HG03095 (cell line): ENCODE measurements at regions not wholly inside any gene's neighbourhood (a gene's known extent, or its start where the extent isn't known, plus 50 kb on each side); places are given as distances from the start of the nearest gene placed in this dataset.

Source experiments
- ATAC-seq: cut with Tn5 transposase; IDR thresholded peaks from one replicate; pipeline ENCODE4 v1.9.1; 2021; ENCODE audit warnings: moderate library complexity; ENCODE audit not compliant: unreplicated experiment

DNA sequence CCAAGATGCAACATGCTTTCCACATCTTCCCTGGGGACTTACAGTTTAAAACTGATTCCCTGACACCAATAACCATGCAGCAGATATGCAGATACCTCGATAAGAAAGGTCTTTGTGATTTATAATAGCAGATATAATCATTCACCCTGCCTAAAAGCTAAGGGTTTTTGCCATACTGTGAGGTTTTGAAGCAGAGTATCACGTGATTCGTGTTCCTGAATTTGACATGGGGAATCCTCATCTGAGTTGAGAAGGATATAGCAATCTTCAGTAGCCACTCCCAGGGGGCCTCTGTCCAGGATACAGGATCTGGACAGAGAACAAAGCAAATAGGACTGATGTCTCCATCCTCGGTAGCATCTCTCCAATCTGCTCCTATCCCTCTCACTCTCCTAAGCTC is 79.1 kb upstream of the SDK2 start:
- no peak for ATAC-seq

DNA sequence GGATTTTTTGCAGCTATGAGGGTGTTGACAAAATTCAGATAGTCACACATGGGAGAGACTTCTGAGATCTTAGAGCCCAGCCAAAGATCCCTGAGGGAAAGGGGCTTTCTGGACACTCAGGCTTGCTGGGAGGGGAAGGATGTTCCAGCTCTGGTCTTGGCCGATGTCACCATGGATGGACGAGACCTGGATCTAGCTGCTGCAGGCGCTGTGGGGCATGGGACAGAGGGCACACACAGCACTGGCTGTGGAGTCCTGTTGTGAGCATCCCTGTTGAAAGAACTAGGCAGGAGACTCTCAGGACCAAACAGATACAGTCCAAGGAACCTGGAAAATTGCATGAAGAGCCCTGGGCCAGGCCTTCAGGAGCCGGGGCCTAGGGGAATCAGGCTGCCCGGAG is 80.1 kb upstream of the SDK2 start:
- ATAC-seq: no peak

DNA sequence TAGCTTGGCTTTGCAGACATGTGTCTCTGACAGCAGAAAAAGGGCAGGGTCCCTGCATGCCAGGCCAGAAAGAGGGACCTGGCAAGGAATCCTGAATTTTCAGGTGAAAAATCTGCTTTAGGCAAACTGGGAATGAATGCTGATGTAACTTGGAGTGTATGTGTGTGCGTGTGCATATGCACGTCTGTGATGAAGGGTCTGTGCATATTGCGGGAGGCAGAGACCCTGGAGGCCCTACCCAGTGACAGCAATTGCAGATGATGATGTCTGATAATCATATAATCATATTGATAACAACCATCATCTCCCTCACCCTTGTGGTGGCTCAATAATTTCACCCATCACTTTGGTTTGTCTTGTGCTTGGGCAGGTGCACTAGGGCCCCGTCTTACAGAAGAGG is 80.7 kb upstream of the SDK2 start:
- no peak for ATAC-seq

DNA sequence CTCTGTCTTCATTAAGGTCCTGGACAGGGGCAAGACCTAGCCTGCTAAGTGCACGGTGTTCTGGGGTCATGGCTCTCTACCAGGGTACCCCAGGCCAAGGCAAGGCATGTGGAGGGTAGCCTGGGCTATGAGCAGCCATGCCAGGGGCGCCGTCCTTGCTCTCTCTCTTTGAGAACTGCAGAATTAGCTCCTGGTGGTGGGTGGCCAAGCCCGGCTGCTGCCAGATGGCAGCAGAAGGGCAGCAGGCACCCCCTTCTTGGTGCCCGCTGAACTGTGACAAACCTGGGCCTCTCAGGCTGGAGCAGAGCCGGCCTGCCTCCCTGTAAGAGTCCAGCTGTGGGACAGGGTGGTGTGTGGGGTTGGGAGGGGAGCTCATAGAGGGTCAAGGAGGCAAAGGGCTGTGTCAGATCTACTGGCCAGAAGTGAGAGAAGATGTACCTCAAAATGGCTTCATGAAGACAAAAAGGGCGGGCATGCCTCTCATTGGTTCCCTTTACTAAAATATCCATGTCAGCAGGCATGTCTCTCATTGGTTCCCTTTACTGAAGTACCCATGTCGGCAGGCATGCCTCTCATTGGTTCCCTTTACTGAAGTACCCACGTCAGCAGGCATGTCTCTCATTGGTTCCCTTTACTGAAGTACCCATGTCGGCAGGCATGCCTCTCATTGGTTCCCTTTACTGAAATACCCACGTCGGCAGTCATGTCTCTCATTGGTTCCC is 81.7 kb upstream of the SDK2 start:
- ATAC-seq: no peak

DNA sequence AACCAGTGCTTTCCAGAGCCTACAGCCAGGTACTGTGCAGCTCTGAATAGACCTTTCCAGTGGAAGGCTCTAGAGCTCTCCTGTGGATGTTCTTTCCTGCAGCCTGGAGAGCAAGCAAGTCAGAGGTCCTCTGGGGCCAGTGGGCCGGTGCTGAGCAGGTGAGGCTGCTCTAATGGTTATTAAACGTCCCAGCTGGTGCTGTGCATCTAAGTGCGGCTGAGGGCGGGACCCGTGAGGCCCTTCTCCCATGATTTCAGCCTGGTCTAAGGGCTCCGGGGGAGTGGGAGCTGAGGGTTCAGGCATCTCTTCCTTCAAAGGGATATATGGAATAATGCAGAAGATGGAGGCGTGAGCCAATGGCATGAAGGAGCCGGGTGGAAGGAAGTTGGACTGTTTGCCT is 83.7 kb upstream of the SDK2 start:
- ATAC-seq: no peak

DNA sequence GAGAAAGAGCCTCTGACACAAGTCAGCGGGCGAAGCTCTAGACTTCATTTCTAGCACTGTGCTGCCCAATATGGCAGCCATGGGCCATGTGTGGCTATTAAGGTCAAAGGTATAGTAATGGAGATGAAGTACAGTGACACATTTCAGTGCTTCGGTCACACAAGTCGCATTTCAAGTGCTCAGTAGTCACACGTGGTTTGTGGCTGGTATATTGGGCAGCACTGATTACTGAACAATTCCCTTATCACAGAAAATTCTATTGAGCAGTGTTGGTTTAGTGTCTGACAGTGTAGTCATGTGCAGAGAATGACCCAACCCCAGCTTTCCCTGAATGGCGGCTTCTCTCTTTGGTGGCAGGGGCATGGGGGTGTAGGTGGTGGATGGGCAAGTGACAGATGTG is 84.9 kb upstream of the SDK2 start:
- ATAC-seq: no peak

DNA sequence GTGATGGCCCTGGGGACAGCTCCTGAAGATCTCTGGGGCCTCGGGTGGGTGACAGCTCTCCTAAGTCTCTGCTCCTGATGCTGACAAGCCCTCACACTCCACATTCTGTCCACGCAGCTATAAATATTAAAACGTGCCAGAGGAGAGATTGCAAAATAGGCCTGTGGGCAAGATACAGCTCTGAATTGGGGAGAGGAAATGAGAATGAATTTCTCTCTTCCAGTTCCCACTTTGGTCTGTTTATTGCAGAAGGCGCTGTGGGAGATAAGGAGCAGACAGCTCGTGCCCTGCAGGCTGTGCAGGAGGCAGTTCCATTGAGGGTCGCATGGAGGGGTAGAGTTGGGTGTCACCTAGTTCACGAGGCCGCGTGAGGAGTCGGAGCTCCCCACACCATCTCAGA is 87.5 kb upstream of the SDK2 start:
- no peak for ATAC-seq

DNA sequence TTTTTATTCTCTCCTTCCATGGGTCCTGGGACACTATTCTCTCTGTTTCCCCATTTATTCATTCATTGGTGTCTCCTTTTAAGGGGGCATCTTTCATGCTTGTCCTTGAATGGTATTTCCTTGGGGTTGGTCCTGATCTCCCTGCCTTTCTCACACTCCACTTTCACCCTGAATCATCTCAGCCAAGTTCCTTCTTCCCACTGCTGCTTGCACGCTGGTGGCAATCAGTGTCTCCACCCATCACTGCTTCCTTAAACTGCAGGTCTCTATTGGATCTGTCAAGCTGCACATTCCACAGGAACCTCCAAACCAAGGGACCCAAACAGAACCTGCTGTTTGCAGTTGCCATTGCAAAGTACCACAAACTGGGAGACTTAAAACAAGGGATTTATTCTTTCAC is 89.3 kb upstream of the SDK2 start:
- no peak for ATAC-seq

DNA sequence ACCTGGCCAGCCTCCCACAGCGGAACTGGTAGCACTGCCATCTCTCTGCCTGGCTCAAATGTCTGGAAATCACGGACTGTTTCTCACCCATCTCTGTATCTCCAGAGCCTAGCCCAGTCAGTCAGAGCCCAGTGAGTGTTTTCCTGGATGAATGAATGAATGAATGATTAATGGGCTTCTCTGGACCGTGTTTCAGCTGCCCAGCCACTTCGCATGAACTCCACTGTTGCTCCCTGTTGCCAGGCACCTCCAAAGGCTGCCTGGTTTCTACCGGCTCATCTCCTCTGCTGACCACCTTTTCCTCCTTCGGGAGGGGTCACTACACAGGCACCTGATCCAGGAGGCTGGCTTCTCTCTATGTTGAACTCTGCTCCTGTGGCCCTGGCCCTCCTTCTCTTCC is 91.0 kb upstream of the SDK2 start:
- ATAC-seq: no peak

DNA sequence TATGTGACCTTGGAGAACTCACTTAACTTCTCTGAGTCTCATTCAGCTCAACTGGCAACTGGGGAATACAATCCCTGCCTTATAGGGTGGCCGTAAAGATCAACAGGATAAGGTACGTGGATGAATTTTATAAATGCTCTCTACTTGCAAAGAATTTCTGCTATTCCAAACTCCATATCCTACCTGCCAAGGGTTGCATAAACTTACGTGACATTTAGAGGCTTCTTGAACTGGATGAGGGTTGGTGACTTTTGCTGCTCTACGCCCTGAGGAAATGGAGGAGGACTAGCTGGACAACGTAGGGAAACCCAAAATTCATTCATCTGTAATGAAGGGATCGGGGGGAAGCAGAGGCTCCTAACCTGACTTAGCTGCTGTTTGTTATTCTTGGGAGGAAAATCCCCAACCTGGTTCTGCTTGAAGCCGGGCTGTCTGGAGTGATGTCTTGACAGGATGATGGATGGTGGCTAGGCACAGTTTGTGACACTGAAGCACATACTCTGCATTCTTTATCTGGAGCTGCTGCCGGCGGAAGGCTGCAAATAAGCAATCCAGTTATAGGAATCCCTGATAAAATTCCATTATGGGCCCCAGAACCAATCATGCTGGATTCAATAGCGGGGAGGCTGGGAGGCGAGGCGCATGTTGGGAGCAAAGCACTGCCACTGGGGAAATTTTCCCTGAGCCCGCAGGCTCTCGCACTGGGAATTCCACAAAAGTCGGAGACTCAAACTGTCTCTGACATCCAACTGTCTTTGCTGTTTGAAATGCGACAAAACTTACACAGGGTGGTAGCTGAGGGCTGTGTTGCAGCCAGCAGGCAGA is 94.7 kb upstream of the SDK2 start:
- ATAC-seq: no peak

DNA sequence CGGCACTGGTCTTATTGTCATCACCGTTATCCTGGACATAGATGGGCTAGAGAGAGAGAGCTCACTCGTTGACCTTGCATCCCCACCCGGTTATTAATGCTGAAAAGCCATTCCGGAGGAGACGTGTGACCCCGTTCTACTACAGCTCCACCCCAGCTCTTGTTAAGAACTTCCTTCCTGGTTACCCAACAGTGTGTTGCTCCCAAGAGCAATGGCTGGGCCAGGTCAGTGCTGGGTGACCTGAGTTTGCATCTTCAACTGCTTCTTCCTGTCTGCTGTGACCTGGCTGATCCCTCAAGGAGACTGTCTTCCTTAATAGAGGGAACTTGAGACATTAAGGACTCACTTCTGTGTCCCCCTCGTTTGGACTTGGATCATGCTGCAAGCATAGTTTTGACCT is 96.1 kb upstream of the SDK2 start:
- ATAC-seq: no peak

DNA sequence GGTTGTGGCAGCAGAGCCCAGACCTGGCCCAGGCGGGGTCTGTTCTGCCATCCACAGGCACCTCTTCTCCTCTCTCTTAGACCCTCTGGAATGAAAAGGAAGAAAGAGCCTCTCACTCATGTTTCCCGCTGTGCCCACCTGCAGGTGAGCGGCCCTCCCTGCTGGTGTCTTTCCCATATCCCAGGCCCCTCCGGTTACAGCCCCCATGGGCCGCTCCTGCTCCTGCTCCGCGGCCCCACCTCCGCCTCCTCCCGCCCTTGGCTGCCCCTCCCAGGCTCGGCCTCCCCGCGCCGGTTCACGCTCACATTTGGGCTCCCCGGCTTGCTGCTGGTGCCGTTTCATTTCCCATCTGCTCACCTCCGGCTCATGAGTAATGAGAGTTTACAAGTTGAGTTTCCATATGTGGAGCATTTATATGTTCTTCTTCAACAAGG is 98.7 kb upstream of the SDK2 start:
- ATAC-seq: no peak

DNA sequence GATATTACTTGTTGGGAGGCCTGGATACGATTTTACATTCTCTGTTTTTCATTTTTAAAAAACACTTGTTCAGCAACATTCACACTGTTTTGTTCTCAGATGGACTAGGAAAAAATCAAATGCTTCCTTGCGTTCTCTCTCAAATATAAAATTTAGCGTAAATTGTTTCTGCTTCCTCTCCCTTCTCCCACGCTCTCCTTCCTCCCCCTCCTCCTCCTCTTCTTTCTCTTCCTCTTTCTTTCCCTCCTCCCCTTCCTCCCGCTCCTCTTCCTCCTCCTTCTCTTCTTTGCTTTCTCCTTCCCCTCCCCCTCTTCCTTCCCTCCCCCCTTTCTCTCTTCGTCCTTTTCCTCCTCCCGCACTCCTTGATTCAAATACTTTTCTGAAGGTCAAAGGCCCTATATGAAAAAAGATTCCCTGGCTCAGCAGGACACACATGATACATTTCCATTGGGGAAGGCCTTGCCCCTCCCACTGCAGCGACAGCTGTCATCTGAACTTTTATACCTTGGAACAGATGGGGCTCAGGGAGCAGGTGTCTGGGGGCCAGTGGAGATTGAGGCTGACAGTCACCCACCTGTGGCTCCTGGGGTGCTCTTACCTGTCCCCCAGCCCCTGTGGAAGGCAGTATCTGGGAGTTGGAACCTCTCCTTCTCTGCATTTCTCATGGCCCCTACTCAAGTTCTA is 99.4 kb upstream of the SDK2 start:
- ATAC-seq: no peak

DNA sequence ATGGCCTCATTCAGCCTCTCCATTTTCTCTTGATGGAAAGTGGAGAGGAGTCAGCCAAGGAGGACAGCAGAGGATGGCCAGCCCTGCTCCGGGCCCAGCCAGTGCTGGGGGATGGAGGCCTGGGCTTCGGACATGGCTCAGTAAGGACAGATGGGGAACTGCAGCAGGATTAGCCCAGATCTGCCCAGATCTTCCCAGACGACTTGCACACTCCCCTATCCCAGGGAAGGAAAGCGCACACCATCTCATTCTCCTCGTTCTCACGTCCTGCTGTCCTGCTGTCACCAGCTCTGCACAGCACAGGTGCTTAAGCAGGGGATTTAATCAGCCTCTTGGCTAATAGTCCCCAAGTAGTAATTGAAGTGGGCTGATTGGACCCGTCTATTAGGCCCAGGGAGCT is 100.2 kb upstream of the SDK2 start:
- no peak for ATAC-seq

DNA sequence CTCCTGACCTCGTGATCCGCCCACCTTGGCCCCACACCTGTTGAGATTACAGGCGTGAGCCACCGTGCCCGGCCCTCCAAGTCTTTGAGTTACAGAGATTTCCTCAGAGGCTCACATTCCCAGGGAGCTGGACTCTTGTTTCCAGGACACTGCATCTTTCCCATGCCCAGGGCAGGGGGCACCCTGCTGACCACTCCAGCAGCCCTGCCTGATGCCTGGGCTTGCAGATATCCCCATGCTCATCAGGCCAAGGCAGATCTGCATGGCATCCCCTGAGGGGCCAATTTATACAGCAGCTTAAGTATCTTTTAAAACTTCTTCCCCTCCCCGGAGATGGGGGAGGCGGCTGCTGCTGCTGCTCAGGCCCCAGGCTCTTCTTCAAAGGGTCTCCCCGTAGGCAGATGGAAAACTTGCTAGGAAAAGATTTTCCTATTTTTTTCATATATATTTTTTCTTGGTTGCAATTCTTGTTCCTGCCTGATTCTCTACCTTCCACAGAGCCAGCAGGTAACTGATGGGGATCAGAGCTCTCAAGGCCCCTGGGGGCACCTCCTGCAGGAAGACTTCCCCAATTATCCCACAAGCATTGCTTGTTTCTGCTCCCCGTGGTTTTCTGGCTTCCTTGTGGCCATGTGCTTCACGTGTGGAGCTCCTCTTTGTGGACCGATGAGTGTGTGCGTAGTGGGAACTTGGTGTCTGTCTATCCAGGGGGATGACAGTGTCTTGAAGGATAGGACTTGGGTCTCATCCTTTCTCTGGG is 102.2 kb upstream of the SDK2 start:
- ATAC-seq: no peak

DNA sequence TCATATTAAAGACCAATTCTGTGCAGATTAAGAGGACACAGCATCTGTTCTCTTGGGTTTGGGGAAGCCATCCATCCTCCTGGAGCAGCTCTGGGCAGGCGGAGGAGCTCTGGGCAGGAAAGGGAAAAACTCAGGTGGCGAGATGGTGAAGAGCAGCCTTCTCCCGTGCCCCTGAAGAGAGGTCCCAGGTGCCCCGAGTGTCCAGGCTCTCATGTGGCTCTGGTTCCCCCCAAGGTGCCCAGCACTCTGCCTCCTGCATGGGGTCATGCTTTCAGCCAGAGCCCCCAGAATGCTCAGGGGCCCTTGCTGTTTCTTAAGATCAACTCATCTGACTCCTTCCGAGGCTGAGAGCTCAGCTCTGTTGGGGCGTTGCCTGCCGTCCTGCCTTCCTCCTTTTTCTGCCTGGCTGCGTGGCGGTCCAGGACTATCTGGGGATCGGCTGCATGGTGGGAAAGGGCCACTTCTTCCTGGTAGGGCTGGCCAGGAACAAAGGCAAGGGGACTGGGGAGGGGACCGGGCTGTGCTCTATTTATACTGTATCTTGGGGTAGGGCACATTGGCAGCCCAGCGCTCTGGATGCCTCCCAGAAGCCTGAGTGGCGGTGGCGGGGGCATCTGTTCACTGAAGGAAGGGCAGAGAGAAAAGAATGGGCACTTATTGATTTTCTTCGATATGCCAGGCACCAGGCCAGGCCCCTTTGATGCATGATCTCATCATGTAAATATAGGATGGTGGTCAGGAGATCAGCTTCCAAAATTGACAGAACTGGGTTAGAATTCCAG is 103.2 kb upstream of the SDK2 start:
- no peak for ATAC-seq

DNA sequence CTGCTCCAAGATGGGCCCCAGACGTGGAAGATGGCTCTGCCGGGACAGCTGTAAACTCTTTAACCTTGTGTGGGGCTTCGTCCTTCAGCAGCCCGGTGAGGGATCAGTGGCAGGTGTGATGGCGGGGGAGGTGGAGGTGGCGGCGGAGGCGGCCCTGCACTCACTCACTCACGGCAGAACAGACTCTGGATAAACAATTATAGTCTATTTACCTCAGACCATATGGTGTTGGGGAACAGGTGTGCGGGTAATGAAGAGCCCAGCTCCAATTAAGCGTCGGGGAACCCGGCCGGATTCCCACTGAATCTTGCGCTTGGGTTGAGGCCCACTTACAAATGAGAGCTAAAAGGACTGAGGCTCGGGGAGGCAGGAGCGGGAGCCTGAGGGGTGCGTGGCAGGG is 104.3 kb upstream of the SDK2 start:
- no peak for ATAC-seq

DNA sequence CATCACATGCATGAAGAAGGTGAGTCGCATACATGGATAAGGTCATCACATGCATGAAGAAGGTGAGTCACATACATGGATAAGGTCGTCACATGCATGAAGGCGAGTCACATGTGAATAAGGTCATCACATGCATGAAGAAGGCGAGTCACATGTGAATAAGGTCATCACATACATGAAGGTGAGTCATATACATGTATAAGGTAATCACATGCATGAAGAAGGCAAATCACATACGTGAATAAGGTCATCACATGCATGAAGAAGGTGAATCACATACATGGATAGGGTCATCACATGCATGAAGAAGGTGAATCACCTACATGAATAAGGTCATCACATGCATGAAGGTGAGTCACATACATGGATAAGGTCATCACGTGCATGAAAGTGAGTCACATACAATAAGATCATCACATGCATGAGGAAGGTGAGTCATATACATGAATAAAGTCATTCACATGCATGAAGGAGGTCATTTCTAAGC is 105.1 kb upstream of the SDK2 start:
- ATAC-seq: no peak

DNA sequence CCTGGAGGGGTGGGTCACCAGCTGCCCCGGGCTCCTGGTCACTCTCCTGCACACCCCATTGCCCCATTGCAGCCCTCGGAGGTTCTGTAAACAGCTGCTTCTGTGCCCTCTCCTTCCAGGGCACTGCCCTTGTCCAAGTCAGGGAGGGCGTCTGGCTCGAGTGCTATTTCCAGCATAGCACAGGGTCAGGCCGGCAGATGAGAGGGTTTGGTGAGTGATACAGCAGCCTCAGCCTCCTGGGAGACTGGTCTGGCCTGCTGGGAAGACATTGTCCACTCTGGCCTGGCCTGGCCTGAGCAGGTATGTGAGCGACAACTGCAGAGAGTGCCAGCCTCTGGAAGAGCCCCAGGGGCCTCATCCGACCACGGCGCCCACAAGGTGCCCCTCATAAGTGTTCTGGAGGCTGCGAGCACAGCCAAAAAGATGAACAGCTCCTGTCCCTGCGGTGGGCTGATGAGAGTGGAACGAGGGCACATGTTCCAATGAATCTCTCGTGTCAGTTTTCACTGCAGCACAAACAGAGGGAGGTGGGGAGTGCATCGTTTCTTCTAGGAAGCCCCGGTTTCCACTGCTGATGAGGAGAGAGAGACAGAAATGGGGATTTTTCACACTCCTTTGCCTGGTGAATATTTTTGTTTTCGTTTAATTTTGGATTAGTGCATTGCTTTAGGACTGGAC is 105.8 kb upstream of the SDK2 start:
- ATAC-seq: no peak

DNA sequence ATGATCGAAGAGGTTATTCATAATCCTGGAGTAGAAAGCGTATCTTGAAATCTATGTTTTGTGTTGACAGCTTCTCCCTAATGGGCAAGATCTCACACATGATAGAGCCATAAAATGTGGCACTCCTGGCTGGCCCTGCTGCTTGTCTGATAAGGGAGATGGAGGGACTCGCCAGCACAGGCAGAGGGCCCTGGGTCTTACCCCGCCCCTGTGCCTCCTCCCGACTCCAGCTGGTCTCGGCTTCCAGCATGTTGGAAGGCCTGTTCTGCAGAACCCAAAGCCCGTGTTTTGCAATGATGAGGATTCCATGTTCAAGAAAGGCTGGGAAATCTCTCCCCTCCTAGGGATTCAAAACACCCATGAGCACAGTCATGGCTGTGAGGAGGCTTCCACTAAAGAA is 106.7 kb upstream of the SDK2 start:
- ATAC-seq: no peak
